Mucosa of stomach (tissue), 1 donor: ENCODE measurements at regions not wholly inside any gene's neighbourhood (a gene's known extent, or its start where the extent isn't known, plus 50 kb on each side); places are given as distances from the start of the nearest gene placed in this dataset.

Experiments used
- H3K27me3 ChIP-seq: one replicate; pipeline ENCODE4 v1.7.0; 2013; ENCODE audit warnings: mild to moderate bottlenecking, low read length; ENCODE audit not compliant: control insufficient read depth, insufficient read depth
- H3K36me3 ChIP-seq: one replicate; pipeline ENCODE4 v1.7.0; 2013; ENCODE audit warnings: low read length; ENCODE audit not compliant: control insufficient read depth, insufficient read depth
- H3K4me1 ChIP-seq: one replicate; pipeline ENCODE4 v1.7.0; 2013; ENCODE audit warnings: mild to moderate bottlenecking, low read length; ENCODE audit not compliant: control insufficient read depth, insufficient read depth
- H3K4me3 ChIP-seq: one replicate; pipeline ENCODE4 v1.7.0; 2013; ENCODE audit warnings: low read length
- H3K9ac ChIP-seq: one replicate; pipeline ENCODE4 v1.7.0; 2013; ENCODE audit warnings: mild to moderate bottlenecking, low read length, moderate library complexity
- H3K9me3 ChIP-seq: one replicate; pipeline ENCODE4 v1.7.0; 2013; ENCODE audit warnings: mild to moderate bottlenecking, low read length, moderate library complexity; ENCODE audit not compliant: control insufficient read depth
- donor health status: Pancreatic carcinoma.

DNA sequence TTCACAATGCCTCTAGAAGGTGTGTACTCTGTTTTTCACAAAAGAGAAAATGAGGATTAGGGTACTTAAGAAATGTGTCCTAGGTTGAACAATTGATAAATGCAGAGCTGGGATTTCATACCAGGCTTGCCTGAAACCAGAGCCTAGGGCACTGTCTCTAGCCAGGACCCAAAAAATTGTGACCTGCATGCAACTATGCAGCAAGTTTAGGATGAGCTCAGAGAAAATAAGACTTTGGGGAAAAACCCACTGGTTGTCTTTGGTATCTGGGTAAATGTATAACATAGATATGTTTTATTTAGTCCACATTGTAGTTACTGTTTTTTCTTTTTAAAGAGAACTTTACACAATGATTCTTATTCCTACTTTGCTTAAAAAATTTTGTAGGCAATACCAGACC is 177.1 kb upstream of the SEMA6A start:
- H3K4me3 ChIP-seq = no peak overlapping the region
- H3K9me3 ChIP-seq = no peaks in the 10 kb centered on the region

DNA sequence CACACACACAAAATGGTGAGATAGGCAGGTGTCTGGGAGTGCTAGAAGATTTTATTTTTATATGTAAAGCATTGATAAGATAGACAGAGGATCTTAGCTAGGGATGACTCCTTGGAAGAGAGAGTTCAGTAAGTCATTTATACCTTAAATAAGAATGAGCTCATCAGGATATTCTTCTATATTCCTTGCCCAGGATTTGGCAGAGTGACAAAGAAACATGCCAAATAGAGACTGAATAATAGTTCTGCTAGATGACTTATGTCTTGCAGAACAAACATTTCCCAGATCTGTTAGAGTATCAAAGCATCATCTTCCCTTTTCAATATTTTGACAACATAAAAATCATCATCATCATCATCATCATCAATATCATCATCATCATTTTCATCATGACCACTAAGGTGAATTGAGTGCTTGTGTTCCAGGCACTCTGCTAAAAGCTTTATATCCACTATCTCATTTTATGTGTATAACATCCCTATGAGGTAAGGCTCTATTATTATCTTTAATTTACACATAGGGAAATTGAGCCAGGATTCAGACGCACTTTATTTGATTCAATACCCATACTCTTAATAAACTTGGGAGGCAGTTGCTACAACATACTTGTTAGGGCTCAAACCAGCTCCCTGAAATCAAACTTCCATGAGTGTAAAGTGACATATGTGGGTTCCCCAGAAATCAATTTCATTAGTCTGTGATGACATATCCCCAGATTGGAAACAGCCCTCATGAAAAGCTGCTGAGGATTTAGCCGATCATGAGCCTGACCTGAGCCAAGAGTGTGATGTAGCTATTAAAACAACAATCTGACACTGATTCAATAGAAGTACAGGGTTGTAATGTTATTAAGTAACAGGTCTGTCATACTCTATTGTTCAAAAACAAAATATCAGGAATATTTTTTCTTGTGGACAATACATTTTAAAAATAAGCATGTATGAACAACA is 176.3 kb upstream of the SEMA6A start:
- H3K27me3 ChIP-seq = no peaks in the 10 kb centered on the region
- H3K36me3 ChIP-seq = no peaks in the 10 kb centered on the region
- H3K9ac ChIP-seq = no peak overlapping the region
- no peak overlapping the region for H3K4me3 ChIP-seq
- H3K4me1 ChIP-seq = no peaks in the 10 kb centered on the region
- H3K9me3 ChIP-seq = no peaks in the 10 kb centered on the region

More for the DNA sequence above, 177.1 kb upstream of the SEMA6A start:
- Histone ChIP-seq H3K4me1 (no peaks in the 10 kb centered on the region), H3K9ac (no peak overlapping the region), H3K36me3 (no peaks in the 10 kb centered on the region), H3K27me3 (no peaks in the 10 kb centered on the region)

DNA sequence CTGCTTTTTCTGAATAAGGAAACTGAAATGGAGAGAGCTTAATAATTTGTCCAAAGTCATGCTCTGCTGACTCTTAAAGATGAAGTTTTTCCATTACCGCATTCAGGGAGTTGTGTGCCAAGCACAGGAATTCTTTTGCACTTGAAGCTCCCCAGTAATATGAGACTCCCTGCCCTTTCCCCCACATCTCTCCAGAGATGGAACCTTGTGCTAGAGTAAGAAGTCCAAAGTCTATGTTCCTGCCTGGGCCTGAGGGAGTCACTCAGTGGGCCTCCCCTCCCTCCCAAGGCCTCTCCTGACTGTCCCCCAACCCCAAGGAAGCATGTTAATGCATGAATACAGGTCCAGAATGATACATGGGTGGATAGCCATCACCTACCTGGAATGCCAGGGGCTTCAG is 173.3 kb upstream of the SEMA6A start:
- no peak overlapping the region for H3K9ac ChIP-seq
- H3K27me3 ChIP-seq = no peaks in the 10 kb centered on the region
- no peaks in the 10 kb centered on the region for H3K4me1 ChIP-seq
- H3K9me3 ChIP-seq = no peaks in the 10 kb centered on the region
- H3K36me3 ChIP-seq = no peaks in the 10 kb centered on the region
- H3K4me3 ChIP-seq = no peak overlapping the region

DNA sequence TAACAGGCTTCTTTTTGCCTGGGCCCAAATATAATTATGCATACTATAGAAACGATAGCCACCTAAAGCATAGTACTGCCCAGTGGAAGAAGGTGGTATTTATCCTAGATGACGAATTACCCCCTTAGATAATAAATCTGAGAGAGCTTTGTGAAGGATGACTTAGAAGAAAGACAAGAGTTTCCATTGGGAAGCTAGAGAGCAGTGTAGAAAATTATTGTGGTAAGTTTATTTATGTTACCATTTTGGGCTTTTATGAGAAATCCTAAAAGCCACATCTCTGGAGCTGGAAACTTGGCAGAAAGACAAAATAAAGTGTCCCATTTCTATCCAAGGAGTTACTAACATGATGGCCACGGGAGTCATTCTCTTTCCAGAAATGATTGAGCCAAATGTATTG is 172.0 kb upstream of the SEMA6A start:
- Histone ChIP-seq H3K9me3 (no peaks in the 10 kb centered on the region), H3K4me1 (no peaks in the 10 kb centered on the region), H3K27me3 (no peaks in the 10 kb centered on the region), H3K4me3 (no peak overlapping the region), H3K36me3 (no peaks in the 10 kb centered on the region), H3K9ac (no peak overlapping the region)

DNA sequence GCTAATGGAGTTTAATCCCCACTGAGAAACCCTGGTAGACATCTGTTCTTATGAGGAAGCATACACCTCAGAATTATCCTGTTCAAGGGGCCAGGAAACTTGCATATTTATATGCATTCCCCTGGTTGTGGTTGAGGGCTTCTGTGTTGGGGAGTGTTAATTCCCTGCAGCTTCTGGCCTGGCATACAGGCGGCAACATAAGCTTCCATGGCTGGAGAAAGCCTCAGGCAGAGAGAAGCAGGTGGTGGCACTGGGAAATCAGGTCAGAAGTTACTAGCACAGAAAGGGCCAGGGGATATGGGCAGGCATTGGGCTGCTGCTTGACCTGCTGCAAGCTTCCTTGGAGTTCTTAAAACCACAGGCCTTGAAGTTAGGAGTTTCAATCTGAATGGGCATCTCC is 166.1 kb upstream of the SEMA6A start:
- H3K27me3 ChIP-seq = no peaks in the 10 kb centered on the region
- no peak overlapping the region for H3K4me3 ChIP-seq
- H3K36me3 ChIP-seq = no peaks in the 10 kb centered on the region
- H3K9ac ChIP-seq = no peak overlapping the region
- H3K4me1 ChIP-seq = no peaks in the 10 kb centered on the region
- H3K9me3 ChIP-seq = no peaks in the 10 kb centered on the region

DNA sequence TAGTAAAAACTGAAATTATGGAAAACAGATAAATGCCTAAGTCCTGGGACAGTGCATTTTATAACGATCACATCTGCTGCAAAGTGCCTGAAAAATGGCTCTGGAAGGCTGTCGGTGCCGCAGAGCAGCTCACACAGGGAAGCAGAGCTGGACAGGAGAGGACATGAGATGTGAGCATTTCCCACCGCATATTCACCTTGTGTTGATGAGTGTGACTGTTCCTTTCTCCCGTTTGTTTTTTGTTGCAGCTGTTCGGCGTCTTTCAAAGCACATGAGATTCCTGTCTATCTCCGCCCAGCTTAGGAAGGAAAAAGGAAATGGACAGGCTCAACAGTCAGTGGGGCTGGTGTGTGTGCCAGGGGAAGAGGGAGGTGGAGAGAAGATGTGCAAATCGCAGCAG is 164.9 kb upstream of the SEMA6A start:
- no peaks in the 10 kb centered on the region for H3K4me1 ChIP-seq
- H3K9me3 ChIP-seq = no peaks in the 10 kb centered on the region
- no peak overlapping the region for H3K4me3 ChIP-seq
- H3K9ac ChIP-seq = no peak overlapping the region
- H3K36me3 ChIP-seq = no peaks in the 10 kb centered on the region
- H3K27me3 ChIP-seq = no peaks in the 10 kb centered on the region

DNA sequence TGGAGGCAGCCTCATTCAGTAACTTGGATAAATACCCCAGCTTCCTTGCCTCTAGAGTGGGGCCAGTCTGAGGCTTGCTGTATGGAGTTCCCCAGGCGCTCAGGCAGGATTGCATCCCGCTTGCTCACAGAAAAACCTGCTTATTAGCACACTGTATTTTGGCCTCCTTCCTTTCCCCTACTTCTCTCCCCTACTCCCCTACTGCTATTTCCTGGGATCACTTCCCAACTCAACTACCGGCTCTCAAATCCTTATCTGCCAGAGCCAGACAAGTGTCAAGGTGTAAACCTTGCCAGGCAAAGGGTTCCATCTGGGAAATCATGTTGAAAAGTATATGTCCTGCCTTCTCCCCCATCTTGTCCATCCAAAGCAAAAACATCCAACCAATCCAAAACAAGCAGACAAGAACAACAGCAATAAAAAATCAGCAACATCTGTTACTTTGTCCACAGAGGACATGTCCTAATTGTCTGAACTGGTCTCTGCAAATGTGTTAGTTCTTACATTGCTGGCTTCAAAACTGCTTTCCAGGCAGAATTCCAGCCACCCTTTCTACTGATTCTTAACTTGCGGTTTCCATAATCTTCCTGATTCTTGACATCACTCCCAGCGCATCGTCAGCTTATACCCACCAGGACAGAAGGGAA is 164.1 kb upstream of the SEMA6A start:
- Histone ChIP-seq H3K9me3 (no peaks in the 10 kb centered on the region), H3K27me3 (no peaks in the 10 kb centered on the region), H3K4me3 (no peak overlapping the region)

DNA sequence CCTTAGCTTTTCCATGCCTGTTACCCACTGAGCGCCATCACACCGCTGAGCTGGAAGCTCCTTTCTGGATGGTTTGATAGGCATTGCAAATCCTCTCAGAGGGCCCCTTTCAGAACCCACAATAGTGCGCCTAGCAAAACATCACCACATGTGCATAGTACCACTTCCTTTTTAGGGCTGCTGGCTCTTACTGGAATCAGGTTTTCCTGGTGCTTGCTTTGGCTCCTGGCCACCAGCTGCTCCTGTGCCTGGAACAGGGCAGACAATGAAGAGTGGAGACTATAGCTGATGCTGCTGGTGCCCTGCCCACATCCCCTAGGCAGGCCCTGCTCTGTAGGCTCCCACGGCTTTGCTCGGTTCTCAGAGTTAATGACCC is 163.6 kb upstream of the SEMA6A start:
- Histone ChIP-seq H3K9ac (no peak overlapping the region), H3K9me3 (no peaks in the 10 kb centered on the region), H3K27me3 (no peaks in the 10 kb centered on the region), H3K4me3 (no peak overlapping the region), H3K36me3 (no peaks in the 10 kb centered on the region), H3K4me1 (no peaks in the 10 kb centered on the region)

More for the DNA sequence above, 164.1 kb upstream of the SEMA6A start:
- no peaks in the 10 kb centered on the region for H3K4me1 ChIP-seq
- H3K9ac ChIP-seq = no peak overlapping the region
- H3K36me3 ChIP-seq = no peaks in the 10 kb centered on the region

DNA sequence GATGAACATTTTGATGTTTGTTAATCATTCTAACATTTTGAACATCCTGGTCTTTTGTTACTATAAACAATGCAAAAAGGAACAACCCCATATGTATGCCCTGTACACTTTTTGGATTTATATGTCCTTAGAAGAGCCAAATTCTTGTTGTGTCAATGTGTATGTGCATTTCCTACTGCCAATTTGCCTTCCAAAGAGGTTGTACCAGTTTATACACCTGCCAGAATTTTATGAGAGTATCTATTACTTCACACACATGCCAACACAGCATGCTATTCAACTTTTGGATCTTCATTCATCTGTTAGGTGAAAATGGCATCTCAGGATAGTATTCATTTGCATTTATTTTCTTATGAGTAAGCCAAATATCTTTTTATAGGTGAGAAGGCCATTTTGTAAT is 162.0 kb upstream of the SEMA6A start:
- Histone ChIP-seq H3K4me3 (no peak overlapping the region), H3K9ac (no peak overlapping the region), H3K36me3 (no peaks in the 10 kb centered on the region), H3K27me3 (no peaks in the 10 kb centered on the region), H3K9me3 (no peaks in the 10 kb centered on the region), H3K4me1 (no peaks in the 10 kb centered on the region)

DNA sequence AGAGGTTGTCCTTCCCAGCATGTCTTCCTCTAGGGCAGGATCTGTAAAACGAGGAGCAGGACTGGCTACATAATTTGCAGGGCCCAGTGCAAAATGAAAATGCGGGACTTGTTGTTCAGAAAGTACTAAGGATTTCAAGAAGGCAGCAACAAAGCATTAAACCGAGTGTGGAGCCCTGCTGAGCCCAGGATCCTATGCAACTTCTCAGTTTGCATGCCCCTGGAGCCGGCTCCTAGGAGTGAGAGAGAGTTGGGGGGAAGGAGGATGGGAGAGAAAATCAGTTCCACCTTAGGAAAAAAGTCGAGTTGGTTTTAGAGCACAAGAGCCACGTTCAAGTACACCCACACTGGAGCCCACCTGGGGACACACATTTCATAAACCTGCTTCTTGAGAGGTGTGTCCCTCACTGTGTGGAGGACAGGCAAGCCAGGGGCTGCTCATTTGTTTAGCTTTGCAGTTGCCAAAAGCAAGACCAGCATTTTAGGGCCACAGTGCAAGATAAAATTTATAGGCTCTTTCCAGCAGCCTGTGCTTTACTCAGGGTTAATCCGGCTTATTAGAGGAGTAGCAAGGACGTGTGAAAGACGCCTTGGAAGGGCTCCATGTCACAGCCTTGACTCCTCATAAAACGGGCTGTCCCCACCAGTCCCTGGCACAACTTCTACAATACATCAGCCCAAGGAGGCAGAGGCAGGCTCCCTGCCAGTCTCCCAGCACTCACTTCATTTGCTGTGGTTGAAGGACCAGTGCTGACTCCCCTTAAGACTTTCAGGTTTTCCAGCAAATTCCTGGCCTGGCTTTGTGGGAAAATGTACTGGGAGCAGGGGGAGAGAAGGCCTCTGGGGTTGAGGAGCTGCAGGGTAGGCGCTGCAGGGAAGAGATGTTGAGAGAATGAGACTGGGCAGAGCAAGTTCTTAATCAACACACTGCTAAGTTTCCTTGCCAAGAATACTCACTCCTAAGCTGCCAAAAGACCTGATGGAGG is 159.7 kb upstream of the SEMA6A start:
- Histone ChIP-seq H3K4me3 (no peak overlapping the region), H3K9me3 (no peaks in the 10 kb centered on the region), H3K4me1 (no peaks in the 10 kb centered on the region), H3K27me3 (no peaks in the 10 kb centered on the region), H3K36me3 (no peaks in the 10 kb centered on the region), H3K9ac (no peak overlapping the region)

DNA sequence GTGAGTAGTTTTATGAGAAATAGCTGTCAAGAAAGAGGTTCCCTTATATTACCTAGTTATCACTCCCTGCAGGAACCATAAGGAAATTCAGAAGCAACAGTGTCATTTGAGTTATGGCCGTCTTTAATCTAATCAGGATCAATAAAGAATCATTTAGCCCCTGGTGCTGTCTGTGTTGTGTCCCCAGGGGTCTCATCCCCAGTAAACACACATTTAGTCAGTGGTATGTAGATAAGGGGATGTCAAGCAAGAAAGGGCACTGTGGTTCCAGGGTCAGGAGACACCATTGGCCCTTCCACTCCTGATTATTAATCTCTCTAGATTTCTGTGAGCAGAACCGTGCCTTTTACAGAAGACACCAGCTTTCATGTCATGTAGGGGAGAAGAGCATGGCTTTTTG is 158.0 kb upstream of the SEMA6A start:
- Histone ChIP-seq H3K9me3 (no peaks in the 10 kb centered on the region), H3K27me3 (no peaks in the 10 kb centered on the region), H3K4me3 (no peak overlapping the region)

More for the DNA sequence above, 158.0 kb upstream of the SEMA6A start:
- no peak overlapping the region for H3K9ac ChIP-seq
- no peaks in the 10 kb centered on the region for H3K36me3 ChIP-seq
- no peaks in the 10 kb centered on the region for H3K4me1 ChIP-seq
